GM23338 (cell line): ENCODE measurements at regions not wholly inside any gene's neighbourhood (a gene's known extent, or its start where the extent isn't known, plus 50 kb on each side); places are given as distances from the start of the nearest gene placed in this dataset.

ENCODE experiments used
- ATAC-seq: fragments of 200-7000 bp; cut with Tn5 transposase; 3 replicates; pipeline ENCODE4 v1.9.1; 2020
- DNase-seq: peaks from one replicate; pipeline ENCODE4 v3.0.0-alpha.2; 2015; ENCODE audit warnings: low spot score
- H2AFZ ChIP-seq: fragments of 200-600 bp; sonication (generic); 2 replicates; pipeline ENCODE4 v1.8.0; 2016; ENCODE audit warnings: antibody characterized with exemption, mild to moderate bottlenecking, moderate library complexity
- H3F3A ChIP-seq: fragments of 200-600 bp; sonication (generic); replicated peaks from 2 replicates; pipeline ENCODE4 v1.8.0; 2017; ENCODE audit warnings: antibody characterized with exemption, mixed run types, low read depth
- H3K27ac ChIP-seq: fragments of 200-600 bp; sonication (generic); 2 replicates; pipeline ENCODE4 v1.6.1; 2016; ENCODE audit warnings: low read depth
- H3K27me3 ChIP-seq: fragments of 200-600 bp; sonication (generic); 2 replicates; pipeline ENCODE4 v1.8.0; 2016; ENCODE audit warnings: mild to moderate bottlenecking, mixed run types, moderate library complexity; ENCODE audit not compliant: insufficient read depth
- H3K36me3 ChIP-seq: fragments of 200-600 bp; sonication (generic); 2 replicates; pipeline ENCODE4 v1.8.0; 2016; ENCODE audit warnings: mild to moderate bottlenecking; ENCODE audit not compliant: insufficient read depth
- H3K4me1 ChIP-seq: fragments of 200-600 bp; sonication (generic); 2 replicates; pipeline ENCODE4 v1.8.0; 2016; ENCODE audit warnings: mild to moderate bottlenecking, moderate library complexity; ENCODE audit not compliant: insufficient read depth
- H3K4me2 ChIP-seq: fragments of 200-600 bp; sonication (generic); 2 replicates; pipeline ENCODE4 v1.7.1; 2017; ENCODE audit warnings: mixed run types
- H3K4me3 ChIP-seq: fragments of 200-600 bp; sonication (generic); 2 replicates; pipeline ENCODE4 v1.6.1; 2016; ENCODE audit warnings: mixed run types
- H3K79me2 ChIP-seq: fragments of 200-600 bp; sonication (generic); replicated peaks from 2 replicates; pipeline ENCODE4 v1.8.0; 2017; ENCODE audit warnings: mild to moderate bottlenecking; ENCODE audit not compliant: insufficient read depth
- H3K9me2 ChIP-seq: fragments of 200-600 bp; sonication (generic); 2 replicates; pipeline ENCODE4 v1.8.0; 2017; ENCODE audit not compliant: insufficient read depth
- H4K20me1 ChIP-seq: fragments of 200-600 bp; sonication (generic); replicated peaks from 2 replicates; pipeline ENCODE4 v1.8.0; 2017; ENCODE audit warnings: mild to moderate bottlenecking; ENCODE audit not compliant: insufficient read depth
- H3K27ac Mint-ChIP-seq: 2 replicates; pipeline ENCODE4 v1.8.0; 2020; ENCODE audit warnings: inconsistent platforms, mild to moderate bottlenecking, moderate library complexity, mixed read lengths
- H3K27me3 Mint-ChIP-seq: 3 replicates; pipeline ENCODE4 v1.8.0; 2022; ENCODE audit warnings: low read depth, mild to moderate bottlenecking, moderate library complexity, mixed read lengths, inconsistent platforms; ENCODE audit not compliant: insufficient read depth, poor library complexity
- H3K36me3 Mint-ChIP-seq: 3 replicates; pipeline ENCODE4 v1.8.0; 2021; ENCODE audit warnings: low read depth, mild to moderate bottlenecking, inconsistent platforms, moderate library complexity, mixed read lengths
- H3K4me1 Mint-ChIP-seq: 3 replicates; pipeline ENCODE4 v1.8.0; 2020; ENCODE audit warnings: mild to moderate bottlenecking, inconsistent platforms, mixed read lengths
- H3K4me3 Mint-ChIP-seq: 3 replicates; pipeline ENCODE4 v1.8.0; 2021; ENCODE audit warnings: moderate library complexity, mild to moderate bottlenecking, inconsistent platforms, mixed read lengths
- H3K9me3 Mint-ChIP-seq: 3 replicates; pipeline ENCODE4 v1.8.0; 2020; ENCODE audit warnings: moderate library complexity, mild to moderate bottlenecking, inconsistent platforms, mixed read lengths
- CREB1 ChIP-seq: fragments of 250-450 bp; sonication (Bioruptor Pico); IDR thresholded peaks from 2 replicates; pipeline ENCODE4 v1.5.0; 2020; ENCODE audit warnings: low read depth, mild to moderate bottlenecking, moderate library complexity
- EZH2 ChIP-seq: fragments of 200-600 bp; sonication (generic); IDR thresholded peaks from one replicate; pipeline ENCODE4 v1.8.0; 2017; ENCODE audit warnings: antibody characterized with exemption, mild to moderate bottlenecking, low read depth; ENCODE audit not compliant: unreplicated experiment
- EZH2phosphoT487 ChIP-seq: fragments of 200-600 bp; sonication (generic); IDR thresholded peaks from one replicate; pipeline ENCODE4 v1.8.1; 2018; ENCODE audit warnings: antibody characterized with exemption; ENCODE audit not compliant: unreplicated experiment
- JUNB ChIP-seq: IDR thresholded peaks from one replicate; pipeline ENCODE4 v1.6.1; 2016; ENCODE audit warnings: antibody characterized with exemption; ENCODE audit not compliant: unreplicated experiment
- NANOG ChIP-seq: IDR thresholded peaks from 2 replicates; pipeline ENCODE4 v1.6.1; 2016; ENCODE audit warnings: antibody characterized with exemption, borderline replicate concordance
- POLR2AphosphoS5 ChIP-seq: IDR thresholded peaks from 2 replicates; pipeline ENCODE4 v1.6.1; 2016; ENCODE audit warnings: antibody characterized with exemption, low read depth
- STAT1 ChIP-seq: IDR thresholded peaks from one replicate; pipeline ENCODE4 v1.6.1; 2016; ENCODE audit warnings: antibody characterized with exemption; ENCODE audit not compliant: unreplicated experiment
- ZNF331 ChIP-seq: fragments of 250-450 bp; sonication (Bioruptor Pico); IDR thresholded peaks from 2 replicates; pipeline ENCODE4 v1.5.0; 2020; ENCODE audit warnings: low read depth, mild to moderate bottlenecking, moderate library complexity
- TF ChIP-seq, protein P1 (sequence below): IDR thresholded peaks from one replicate; pipeline ENCODE4 v1.6.1; 2018; ENCODE audit warnings: antibody characterized with exemption; ENCODE audit not compliant: unreplicated experiment
- TF ChIP-seq, protein P2 (sequence below): fragments of 250-450 bp; sonication (Bioruptor Pico); IDR thresholded peaks from 2 replicates; pipeline ENCODE4 v1.5.0; 2020; ENCODE audit warnings: mild to moderate bottlenecking, moderate library complexity
- TF ChIP-seq, protein P3 (sequence below), 2 experiments: fragments of 200-600 bp in 1 of 2; sonication (generic) in 1 of 2; conservative IDR thresholded peaks; 2 replicates each; pipeline versions ENCODE4 v1.5.1 to v1.6.1; 2016 to 2017; ENCODE audit warnings: antibody characterized with exemption in 2 of 2, low read depth in 2 of 2, mild to moderate bottlenecking in 2 of 2, moderate library complexity in 1 of 2
- TF ChIP-seq, protein P4 (sequence below): IDR thresholded peaks from 2 replicates; pipeline ENCODE4 v1.6.1; 2016; ENCODE audit warnings: antibody characterized with exemption

DNA sequence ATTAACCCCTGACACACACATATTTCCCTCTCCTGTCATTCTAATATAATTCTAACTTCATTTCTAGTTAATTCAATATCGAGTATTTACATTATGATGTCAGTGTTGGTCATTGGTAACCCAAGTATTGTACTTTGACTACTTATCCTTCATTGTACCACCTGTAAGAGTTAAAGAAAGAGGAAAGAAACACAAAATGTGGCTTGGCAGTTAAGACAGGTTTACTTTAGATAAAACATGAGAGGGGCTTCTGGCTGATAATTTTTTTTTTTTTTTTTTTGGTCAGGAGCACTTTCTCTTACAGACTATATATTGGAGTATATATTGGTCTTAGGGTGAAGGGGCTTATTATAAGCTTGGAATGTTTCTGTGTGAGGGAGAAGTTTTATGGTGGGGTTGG is 57.0 kb upstream of the ACYP2 start:
- H3K4me1 ChIP-seq = no peaks in the 10 kb centered on the region
- TF ChIP-seq EZH2 (no peak), ZNF331 (CRISPR knock-in tag) (no peak), CREB1 (CRISPR knock-in tag) (no peak), EZH2phosphoT487 (no peak), NANOG (no peak), JUNB (no peak), POLR2AphosphoS5 (no peak), STAT1 (no peak)
- TF ChIP-seq, protein P1, sequence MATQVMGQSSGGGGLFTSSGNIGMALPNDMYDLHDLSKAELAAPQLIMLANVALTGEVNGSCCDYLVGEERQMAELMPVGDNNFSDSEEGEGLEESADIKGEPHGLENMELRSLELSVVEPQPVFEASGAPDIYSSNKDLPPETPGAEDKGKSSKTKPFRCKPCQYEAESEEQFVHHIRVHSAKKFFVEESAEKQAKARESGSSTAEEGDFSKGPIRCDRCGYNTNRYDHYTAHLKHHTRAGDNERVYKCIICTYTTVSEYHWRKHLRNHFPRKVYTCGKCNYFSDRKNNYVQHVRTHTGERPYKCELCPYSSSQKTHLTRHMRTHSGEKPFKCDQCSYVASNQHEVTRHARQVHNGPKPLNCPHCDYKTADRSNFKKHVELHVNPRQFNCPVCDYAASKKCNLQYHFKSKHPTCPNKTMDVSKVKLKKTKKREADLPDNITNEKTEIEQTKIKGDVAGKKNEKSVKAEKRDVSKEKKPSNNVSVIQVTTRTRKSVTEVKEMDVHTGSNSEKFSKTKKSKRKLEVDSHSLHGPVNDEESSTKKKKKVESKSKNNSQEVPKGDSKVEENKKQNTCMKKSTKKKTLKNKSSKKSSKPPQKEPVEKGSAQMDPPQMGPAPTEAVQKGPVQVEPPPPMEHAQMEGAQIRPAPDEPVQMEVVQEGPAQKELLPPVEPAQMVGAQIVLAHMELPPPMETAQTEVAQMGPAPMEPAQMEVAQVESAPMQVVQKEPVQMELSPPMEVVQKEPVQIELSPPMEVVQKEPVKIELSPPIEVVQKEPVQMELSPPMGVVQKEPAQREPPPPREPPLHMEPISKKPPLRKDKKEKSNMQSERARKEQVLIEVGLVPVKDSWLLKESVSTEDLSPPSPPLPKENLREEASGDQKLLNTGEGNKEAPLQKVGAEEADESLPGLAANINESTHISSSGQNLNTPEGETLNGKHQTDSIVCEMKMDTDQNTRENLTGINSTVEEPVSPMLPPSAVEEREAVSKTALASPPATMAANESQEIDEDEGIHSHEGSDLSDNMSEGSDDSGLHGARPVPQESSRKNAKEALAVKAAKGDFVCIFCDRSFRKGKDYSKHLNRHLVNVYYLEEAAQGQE = no peak
- TF ChIP-seq, protein P2, sequence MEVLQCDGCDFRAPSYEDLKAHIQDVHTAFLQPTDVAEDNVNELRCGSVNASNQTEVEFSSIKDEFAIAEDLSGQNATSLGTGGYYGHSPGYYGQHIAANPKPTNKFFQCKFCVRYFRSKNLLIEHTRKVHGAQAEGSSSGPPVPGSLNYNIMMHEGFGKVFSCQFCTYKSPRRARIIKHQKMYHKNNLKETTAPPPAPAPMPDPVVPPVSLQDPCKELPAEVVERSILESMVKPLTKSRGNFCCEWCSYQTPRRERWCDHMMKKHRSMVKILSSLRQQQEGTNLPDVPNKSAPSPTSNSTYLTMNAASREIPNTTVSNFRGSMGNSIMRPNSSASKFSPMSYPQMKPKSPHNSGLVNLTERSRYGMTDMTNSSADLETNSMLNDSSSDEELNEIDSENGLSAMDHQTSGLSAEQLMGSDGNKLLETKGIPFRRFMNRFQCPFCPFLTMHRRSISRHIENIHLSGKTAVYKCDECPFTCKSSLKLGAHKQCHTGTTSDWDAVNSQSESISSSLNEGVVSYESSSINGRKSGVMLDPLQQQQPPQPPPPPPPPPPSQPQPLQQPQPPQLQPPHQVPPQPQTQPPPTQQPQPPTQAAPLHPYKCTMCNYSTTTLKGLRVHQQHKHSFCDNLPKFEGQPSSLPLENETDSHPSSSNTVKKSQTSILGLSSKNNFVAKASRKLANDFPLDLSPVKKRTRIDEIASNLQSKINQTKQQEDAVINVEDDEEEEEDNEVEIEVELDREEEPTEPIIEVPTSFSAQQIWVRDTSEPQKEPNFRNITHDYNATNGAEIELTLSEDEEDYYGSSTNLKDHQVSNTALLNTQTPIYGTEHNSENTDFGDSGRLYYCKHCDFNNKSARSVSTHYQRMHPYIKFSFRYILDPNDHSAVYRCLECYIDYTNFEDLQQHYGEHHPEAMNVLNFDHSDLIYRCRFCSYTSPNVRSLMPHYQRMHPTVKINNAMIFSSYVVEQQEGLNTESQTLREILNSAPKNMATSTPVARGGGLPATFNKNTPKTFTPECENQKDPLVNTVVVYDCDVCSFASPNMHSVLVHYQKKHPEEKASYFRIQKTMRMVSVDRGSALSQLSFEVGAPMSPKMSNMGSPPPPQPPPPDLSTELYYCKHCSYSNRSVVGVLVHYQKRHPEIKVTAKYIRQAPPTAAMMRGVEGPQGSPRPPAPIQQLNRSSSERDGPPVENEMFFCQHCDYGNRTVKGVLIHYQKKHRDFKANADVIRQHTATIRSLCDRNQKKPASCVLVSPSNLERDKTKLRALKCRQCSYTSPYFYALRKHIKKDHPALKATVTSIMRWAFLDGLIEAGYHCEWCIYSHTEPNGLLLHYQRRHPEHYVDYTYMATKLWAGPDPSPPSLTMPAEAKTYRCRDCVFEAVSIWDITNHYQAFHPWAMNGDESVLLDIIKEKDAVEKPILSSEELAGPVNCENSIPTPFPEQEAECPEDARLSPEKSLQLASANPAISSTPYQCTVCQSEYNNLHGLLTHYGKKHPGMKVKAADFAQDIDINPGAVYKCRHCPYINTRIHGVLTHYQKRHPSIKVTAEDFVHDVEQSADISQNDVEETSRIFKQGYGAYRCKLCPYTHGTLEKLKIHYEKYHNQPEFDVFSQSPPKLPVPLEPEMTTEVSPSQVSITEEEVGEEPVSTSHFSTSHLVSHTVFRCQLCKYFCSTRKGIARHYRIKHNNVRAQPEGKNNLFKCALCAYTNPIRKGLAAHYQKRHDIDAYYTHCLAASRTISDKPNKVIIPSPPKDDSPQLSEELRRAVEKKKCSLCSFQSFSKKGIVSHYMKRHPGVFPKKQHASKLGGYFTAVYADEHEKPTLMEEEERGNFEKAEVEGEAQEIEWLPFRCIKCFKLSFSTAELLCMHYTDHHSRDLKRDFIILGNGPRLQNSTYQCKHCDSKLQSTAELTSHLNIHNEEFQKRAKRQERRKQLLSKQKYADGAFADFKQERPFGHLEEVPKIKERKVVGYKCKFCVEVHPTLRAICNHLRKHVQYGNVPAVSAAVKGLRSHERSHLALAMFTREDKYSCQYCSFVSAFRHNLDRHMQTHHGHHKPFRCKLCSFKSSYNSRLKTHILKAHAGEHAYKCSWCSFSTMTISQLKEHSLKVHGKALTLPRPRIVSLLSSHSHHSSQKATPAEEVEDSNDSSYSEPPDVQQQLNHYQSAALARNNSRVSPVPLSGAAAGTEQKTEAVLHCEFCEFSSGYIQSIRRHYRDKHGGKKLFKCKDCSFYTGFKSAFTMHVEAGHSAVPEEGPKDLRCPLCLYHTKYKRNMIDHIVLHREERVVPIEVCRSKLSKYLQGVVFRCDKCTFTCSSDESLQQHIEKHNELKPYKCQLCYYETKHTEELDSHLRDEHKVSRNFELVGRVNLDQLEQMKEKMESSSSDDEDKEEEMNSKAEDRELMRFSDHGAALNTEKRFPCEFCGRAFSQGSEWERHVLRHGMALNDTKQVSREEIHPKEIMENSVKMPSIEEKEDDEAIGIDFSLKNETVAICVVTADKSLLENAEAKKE (CRISPR knock-in tag) = no peak
- TF ChIP-seq, protein P3, sequence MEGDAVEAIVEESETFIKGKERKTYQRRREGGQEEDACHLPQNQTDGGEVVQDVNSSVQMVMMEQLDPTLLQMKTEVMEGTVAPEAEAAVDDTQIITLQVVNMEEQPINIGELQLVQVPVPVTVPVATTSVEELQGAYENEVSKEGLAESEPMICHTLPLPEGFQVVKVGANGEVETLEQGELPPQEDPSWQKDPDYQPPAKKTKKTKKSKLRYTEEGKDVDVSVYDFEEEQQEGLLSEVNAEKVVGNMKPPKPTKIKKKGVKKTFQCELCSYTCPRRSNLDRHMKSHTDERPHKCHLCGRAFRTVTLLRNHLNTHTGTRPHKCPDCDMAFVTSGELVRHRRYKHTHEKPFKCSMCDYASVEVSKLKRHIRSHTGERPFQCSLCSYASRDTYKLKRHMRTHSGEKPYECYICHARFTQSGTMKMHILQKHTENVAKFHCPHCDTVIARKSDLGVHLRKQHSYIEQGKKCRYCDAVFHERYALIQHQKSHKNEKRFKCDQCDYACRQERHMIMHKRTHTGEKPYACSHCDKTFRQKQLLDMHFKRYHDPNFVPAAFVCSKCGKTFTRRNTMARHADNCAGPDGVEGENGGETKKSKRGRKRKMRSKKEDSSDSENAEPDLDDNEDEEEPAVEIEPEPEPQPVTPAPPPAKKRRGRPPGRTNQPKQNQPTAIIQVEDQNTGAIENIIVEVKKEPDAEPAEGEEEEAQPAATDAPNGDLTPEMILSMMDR (conservative IDR thresholded peaks at IDR 0.05; ENCODE audit: low read depth in 2 of 2) = no peak
- TF ChIP-seq, protein P4, sequence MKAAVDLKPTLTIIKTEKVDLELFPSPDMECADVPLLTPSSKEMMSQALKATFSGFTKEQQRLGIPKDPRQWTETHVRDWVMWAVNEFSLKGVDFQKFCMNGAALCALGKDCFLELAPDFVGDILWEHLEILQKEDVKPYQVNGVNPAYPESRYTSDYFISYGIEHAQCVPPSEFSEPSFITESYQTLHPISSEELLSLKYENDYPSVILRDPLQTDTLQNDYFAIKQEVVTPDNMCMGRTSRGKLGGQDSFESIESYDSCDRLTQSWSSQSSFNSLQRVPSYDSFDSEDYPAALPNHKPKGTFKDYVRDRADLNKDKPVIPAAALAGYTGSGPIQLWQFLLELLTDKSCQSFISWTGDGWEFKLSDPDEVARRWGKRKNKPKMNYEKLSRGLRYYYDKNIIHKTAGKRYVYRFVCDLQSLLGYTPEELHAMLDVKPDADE = no peak
- H3F3A ChIP-seq = no peaks in the 10 kb centered on the region
- H3K4me3 Mint-ChIP-seq = no peak overlapping the region
- no peaks in the 10 kb centered on the region for H3K79me2 ChIP-seq
- no peaks in the 10 kb centered on the region for H4K20me1 ChIP-seq
- ATAC-seq (no peak), DNase-seq (no peak)
- H3K27me3 Mint-ChIP-seq = no peaks in the 10 kb centered on the region
- no peaks in the 10 kb centered on the region for H3K36me3 ChIP-seq
- H3K36me3 Mint-ChIP-seq = peaks cover 14% of the 10 kb centered on the region
- H3K4me3 ChIP-seq = no peak overlapping the region
- H3K27me3 ChIP-seq = no peaks in the 10 kb centered on the region
- H3K27ac Mint-ChIP-seq = no peak overlapping the region
- H3K27ac ChIP-seq = no peak overlapping the region
- no peak overlapping the region for H3K4me2 ChIP-seq
- no peaks in the 10 kb centered on the region for H3K4me1 Mint-ChIP-seq
- peaks cover 3% of the 10 kb centered on the region; the same call in 1 of the 2 replicates for H3K9me2 ChIP-seq
- H3K9me3 Mint-ChIP-seq = peaks cover 28% of the 10 kb centered on the region
- H2AFZ ChIP-seq = no peak overlapping the region
